ENCODE measurements at regions not wholly inside any gene's neighbourhood (a gene's known extent, or its start where the extent isn't known, plus 50 kb on each side); places are given as distances from the start of the nearest gene placed in this dataset.

- H3K4me1 ChIP-seq (ENCODE audit: control insufficient read depth, insufficient read depth, low read length) = no peaks in the 10 kb centered on the region
- ChIA-PET POLR2A (no interaction called here), CTCF (interaction anchor here (1.1 kb wide), 1 partner anchor 191 kb away, joined by 3 read pairs; no protein-coding TSS in a partner anchor)
- no peak overlapping the region for H3K27ac ChIP-seq (ENCODE audit: extremely low read depth, low read depth, low read length)
- H3K4me3 ChIP-seq (ENCODE audit: low read depth, low read length) = no peak overlapping the region
- no peak for TF ChIP-seq ZNF26 (tag by site-specific recombination; IDR thresholded peaks at IDR 0.05)
- TF ChIP-seq ZNF169 (tag by site-specific recombination; IDR thresholded peaks at IDR 0.05) = no peak
- no peak for TF ChIP-seq HOXD13 (CRISPR knock-in tag; IDR thresholded peaks at IDR 0.05; ENCODE audit: borderline replicate concordance)
- H3K9me3 ChIP-seq (ENCODE audit: control insufficient read depth, insufficient read depth, low read depth, low read length) = no peaks in the 10 kb centered on the region
- H3K36me3 ChIP-seq (ENCODE audit: control insufficient read depth in 2 of 2, insufficient read depth in 1 of 2, low read length in 2 of 2) = no peaks in the 10 kb centered on the region
These were observed 1741.7 kb downstream of the TP53TG3F start for GRCh38 chr16:35201151-35201550.

- CTCF ChIA-PET = no interaction called here
- Histone ChIP-seq H3K4me3 (ENCODE audit: low read depth, low read length) (no peak overlapping the region), H3K4me1 (ENCODE audit: control insufficient read depth, insufficient read depth, low read length) (no peaks in the 10 kb centered on the region), H3K27ac (ENCODE audit: extremely low read depth, low read depth, low read length) (no peak overlapping the region), H3K9me3 (ENCODE audit: control insufficient read depth, insufficient read depth, low read depth, low read length) (no peaks in the 10 kb centered on the region), H3K36me3 (ENCODE audit: control insufficient read depth in 2 of 2, insufficient read depth in 1 of 2, low read length in 2 of 2) (no peaks in the 10 kb centered on the region)
- TF ChIP-seq YY1 (tag by site-specific recombination; IDR thresholded peaks at IDR 0.05) (no peak), ZBTB20 (tag by site-specific recombination; IDR thresholded peaks at IDR 0.05) (no peak), ZNF146 (tag by site-specific recombination; IDR thresholded peaks at IDR 0.05) (no peak), ZNF37A (tag by site-specific recombination; IDR thresholded peaks at IDR 0.05) (no peak), ZNF26 (tag by site-specific recombination; IDR thresholded peaks at IDR 0.05) (no peak), HOXA7 (CRISPR knock-in tag; IDR thresholded peaks at IDR 0.05; ENCODE audit: borderline replicate concordance) (no peak), ZXDB (tag by site-specific recombination; IDR thresholded peaks at IDR 0.05) (no peak), ZNF433 (tag by site-specific recombination; IDR thresholded peaks at IDR 0.05; ENCODE audit: low read depth) (no peak), GLI2 (tag by site-specific recombination; IDR thresholded peaks at IDR 0.05; ENCODE audit: borderline replicate concordance, low read depth) (no peak), PRDM1 (tag by site-specific recombination; IDR thresholded peaks at IDR 0.05) (no peak), HIC1 (tag by site-specific recombination; IDR thresholded peaks at IDR 0.05) (no peak), ZNF24 (tag by site-specific recombination; IDR thresholded peaks at IDR 0.05) (no peak), OVOL3 (tag by site-specific recombination; IDR thresholded peaks at IDR 0.05) (no peak), ZNF211 (tag by site-specific recombination; IDR thresholded peaks at IDR 0.05; ENCODE audit: low read depth) (no peak), ZNF48 (tag by site-specific recombination; IDR thresholded peaks at IDR 0.05) (no peak), ZNF521 (tag by site-specific recombination; IDR thresholded peaks at IDR 0.05) (no peak), ZFP69B (tag by site-specific recombination; IDR thresholded peaks at IDR 0.05) (no peak)
- POLR2A ChIA-PET = no interaction called here
These were observed 1744.2 kb downstream of the TP53TG3F start for GRCh38 chr16:35203636-35204035.
